Testis (tissue), 2 donors: ENCODE measurements at regions not wholly inside any gene's neighbourhood (a gene's known extent, or its start where the extent isn't known, plus 50 kb on each side); places are given as distances from the start of the nearest gene placed in this dataset.

Experiments
- POLR2A ChIP-seq: fragments of 450-650 bp; IDR thresholded peaks from one replicate; pipeline ENCODE4 v1.6.1; 2017; ENCODE audit warnings: antibody characterized with exemption, mild to moderate bottlenecking, moderate library complexity
- TF ChIP-seq, protein P1 (sequence below), 3 experiments: fragments of 450-650 bp in 2 of 3; fragments of 200-600 bp in 1 of 3; sonication (generic) in 1 of 3; IDR thresholded peaks; one replicate each; pipeline ENCODE4 v1.5.1; 2016 to 2019; ENCODE audit warnings: antibody characterized with exemption in 3 of 3, mild to moderate bottlenecking in 2 of 3, moderate library complexity in 1 of 3

- TF ChIP-seq, protein P1, sequence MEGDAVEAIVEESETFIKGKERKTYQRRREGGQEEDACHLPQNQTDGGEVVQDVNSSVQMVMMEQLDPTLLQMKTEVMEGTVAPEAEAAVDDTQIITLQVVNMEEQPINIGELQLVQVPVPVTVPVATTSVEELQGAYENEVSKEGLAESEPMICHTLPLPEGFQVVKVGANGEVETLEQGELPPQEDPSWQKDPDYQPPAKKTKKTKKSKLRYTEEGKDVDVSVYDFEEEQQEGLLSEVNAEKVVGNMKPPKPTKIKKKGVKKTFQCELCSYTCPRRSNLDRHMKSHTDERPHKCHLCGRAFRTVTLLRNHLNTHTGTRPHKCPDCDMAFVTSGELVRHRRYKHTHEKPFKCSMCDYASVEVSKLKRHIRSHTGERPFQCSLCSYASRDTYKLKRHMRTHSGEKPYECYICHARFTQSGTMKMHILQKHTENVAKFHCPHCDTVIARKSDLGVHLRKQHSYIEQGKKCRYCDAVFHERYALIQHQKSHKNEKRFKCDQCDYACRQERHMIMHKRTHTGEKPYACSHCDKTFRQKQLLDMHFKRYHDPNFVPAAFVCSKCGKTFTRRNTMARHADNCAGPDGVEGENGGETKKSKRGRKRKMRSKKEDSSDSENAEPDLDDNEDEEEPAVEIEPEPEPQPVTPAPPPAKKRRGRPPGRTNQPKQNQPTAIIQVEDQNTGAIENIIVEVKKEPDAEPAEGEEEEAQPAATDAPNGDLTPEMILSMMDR (IDR thresholded peaks at IDR 0.05), result no peak
- TF ChIP-seq POLR2A, result no peak
Measured at GRCh38 chr20:48098866-48099265, 313.6 kb upstream of the SULF2 start.
